H1 (cell line): ENCODE measurements at regions not wholly inside any gene's neighbourhood (a gene's known extent, or its start where the extent isn't known, plus 50 kb on each side); places are given as distances from the start of the nearest gene placed in this dataset.

Experiments
- CHD2 ChIP-seq: IDR thresholded peaks from 2 replicates; pipeline ENCODE4 v1.6.1; 2012; ENCODE audit warnings: low read length, improper control_type of control experiment
- EGR1 ChIP-seq: IDR thresholded peaks from 2 replicates; pipeline ENCODE4 v1.6.1; 2011; ENCODE audit warnings: low read depth, low read length, borderline replicate concordance
- EZH2 ChIP-seq: fragments of 200-600 bp; sonication (generic); IDR thresholded peaks from 2 replicates; pipeline ENCODE4 v1.7.1; 2012; ENCODE audit warnings: low read depth, mild to moderate bottlenecking, moderate library complexity, low read length, inconsistent platforms; ENCODE audit not compliant: severe bottlenecking
- NRF1 ChIP-seq: IDR thresholded peaks from 2 replicates; pipeline ENCODE4 v1.6.1; 2011; ENCODE audit warnings: mild to moderate bottlenecking, low read depth, low read length, improper control_type of control experiment
- POLR2A ChIP-seq, 2 experiments: IDR thresholded peaks; 1 replicate in 1 of 2; 2 replicates in 1 of 2; pipeline ENCODE4 v1.6.1; 2011; ENCODE audit warnings: low read depth in 2 of 2, low read length in 2 of 2, mild to moderate bottlenecking in 2 of 2; ENCODE audit errors: control extremely low read depth in 1 of 2
- SP1 ChIP-seq: IDR thresholded peaks from 2 replicates; pipeline ENCODE4 v1.6.1; 2011; ENCODE audit warnings: low read depth, low read length
- TAF1 ChIP-seq: IDR thresholded peaks from 2 replicates; pipeline ENCODE4 v1.6.1; 2011; ENCODE audit warnings: mild to moderate bottlenecking, low read depth, low read length
- TEAD4 ChIP-seq: IDR thresholded peaks from 2 replicates; pipeline ENCODE4 v1.6.1; 2012; ENCODE audit warnings: low read depth, low read length, inconsistent platforms, mixed read lengths
- TF ChIP-seq, protein P1 (sequence below), 3 experiments: IDR thresholded peaks; 1 replicate in 2 of 3; 2 replicates in 1 of 3; pipeline versions ENCODE4 v1.5.1 to v1.6.1; 2011; ENCODE audit warnings: low read length in 3 of 3, mild to moderate bottlenecking in 3 of 3, inconsistent platforms in 2 of 3, low read depth in 1 of 3, moderate library complexity in 1 of 3; ENCODE audit not compliant: insufficient read depth in 1 of 3; ENCODE audit errors: control extremely low read depth in 1 of 3
- TF ChIP-seq, protein P2 (sequence below): IDR thresholded peaks from 2 replicates; pipeline ENCODE4 v1.6.1; 2012; ENCODE audit warnings: inconsistent platforms

DNA sequence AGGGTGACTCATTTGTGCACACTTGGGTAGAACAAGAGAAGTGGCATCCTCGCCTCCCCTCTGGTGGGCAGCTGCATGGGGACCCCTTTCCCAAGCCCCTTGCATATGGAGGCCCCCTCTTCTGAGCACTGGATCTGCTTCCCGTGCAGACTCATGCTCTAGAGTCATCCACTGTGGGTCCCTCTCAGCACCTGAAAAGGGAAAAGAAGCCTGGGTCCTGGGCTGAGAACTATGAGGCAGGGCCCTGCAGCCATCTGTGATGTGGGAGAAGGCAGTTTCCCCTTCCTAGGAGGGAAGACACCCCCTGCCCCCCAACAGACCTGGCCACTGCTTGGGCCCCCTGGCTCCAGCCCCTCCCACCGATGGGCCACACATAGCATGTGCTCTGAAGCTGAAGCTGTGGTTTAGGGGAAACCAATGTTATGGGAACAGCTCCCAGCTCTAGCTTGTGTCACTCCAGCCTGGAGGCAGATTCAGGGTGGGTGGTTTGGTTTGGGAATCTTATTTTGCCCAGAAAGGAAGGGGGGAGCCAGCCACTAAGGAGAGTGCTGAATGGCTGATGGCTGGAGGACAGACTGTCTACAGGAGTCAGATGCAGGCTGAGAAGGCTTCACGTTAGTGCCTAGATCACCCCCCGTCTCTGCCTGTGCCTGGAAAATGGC is 172.8 kb downstream of the GLI2 start:
- TF ChIP-seq TAF1, result no peak
- no peak for TF ChIP-seq SP1
- TF ChIP-seq, protein P1, sequence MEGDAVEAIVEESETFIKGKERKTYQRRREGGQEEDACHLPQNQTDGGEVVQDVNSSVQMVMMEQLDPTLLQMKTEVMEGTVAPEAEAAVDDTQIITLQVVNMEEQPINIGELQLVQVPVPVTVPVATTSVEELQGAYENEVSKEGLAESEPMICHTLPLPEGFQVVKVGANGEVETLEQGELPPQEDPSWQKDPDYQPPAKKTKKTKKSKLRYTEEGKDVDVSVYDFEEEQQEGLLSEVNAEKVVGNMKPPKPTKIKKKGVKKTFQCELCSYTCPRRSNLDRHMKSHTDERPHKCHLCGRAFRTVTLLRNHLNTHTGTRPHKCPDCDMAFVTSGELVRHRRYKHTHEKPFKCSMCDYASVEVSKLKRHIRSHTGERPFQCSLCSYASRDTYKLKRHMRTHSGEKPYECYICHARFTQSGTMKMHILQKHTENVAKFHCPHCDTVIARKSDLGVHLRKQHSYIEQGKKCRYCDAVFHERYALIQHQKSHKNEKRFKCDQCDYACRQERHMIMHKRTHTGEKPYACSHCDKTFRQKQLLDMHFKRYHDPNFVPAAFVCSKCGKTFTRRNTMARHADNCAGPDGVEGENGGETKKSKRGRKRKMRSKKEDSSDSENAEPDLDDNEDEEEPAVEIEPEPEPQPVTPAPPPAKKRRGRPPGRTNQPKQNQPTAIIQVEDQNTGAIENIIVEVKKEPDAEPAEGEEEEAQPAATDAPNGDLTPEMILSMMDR (IDR thresholded peaks at IDR 0.05; ENCODE audit: control extremely low read depth in 1 of 3, insufficient read depth in 1 of 3, low read depth in 1 of 3, low read length in 3 of 3), result no peak
- TF ChIP-seq POLR2A (IDR thresholded peaks at IDR 0.05; ENCODE audit: control extremely low read depth in 1 of 2, low read depth in 2 of 2, low read length in 2 of 2), result no peak
- TF ChIP-seq CHD2, result no peak
- TF ChIP-seq EGR1, result no peak
- TF ChIP-seq TEAD4, result no peak
- TF ChIP-seq NRF1, result no peak
- TF ChIP-seq EZH2, result no peak
- TF ChIP-seq, protein P2, sequence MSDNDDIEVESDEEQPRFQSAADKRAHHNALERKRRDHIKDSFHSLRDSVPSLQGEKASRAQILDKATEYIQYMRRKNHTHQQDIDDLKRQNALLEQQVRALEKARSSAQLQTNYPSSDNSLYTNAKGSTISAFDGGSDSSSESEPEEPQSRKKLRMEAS, result no peak
